ENCODE measurements at regions not wholly inside any gene's neighbourhood (a gene's known extent, or its start where the extent isn't known, plus 50 kb on each side); places are given as distances from the start of the nearest gene placed in this dataset.

DNA sequence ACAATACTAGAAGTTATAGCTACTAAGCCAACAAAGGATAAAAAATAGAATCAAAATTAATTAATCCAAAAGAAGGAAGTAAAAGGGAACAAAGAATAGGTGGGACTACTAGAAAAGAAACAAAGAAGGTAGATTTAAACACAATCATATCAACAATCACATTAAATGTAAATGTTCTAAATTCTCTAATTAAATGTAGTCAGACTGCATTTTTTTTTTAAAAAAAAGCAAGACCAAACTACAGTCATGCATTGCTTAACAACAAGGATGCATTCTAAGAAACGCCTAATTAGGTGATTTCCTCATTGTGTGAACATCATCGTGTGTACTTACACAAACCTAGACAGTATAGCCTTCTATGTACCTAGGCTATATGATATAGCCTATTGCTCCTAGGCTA is 59.7 kb upstream of the ADAM23 start:
- H3K27ac ChIP-seq (ENCODE audit: low read depth) = no peak overlapping the region
- no peaks in the 10 kb centered on the region for H3K27me3 Mint-ChIP-seq (ENCODE audit: insufficient read depth, low read depth, poor library complexity)
- no peaks in the 10 kb centered on the region for H4K20me1 ChIP-seq (replicated peaks; ENCODE audit: insufficient read depth)
- no peak overlapping the region for H3K4me2 ChIP-seq
- no peak overlapping the region for H3K4me3 ChIP-seq
- no peak overlapping the region for H3K4me3 Mint-ChIP-seq
- no peaks in the 10 kb centered on the region for H3K36me3 ChIP-seq (ENCODE audit: insufficient read depth)
- H3K27ac Mint-ChIP-seq = no peak overlapping the region
- H3K9me3 Mint-ChIP-seq = no peaks in the 10 kb centered on the region; the same call in 2 of the 3 replicates
- TF ChIP-seq, protein P1, sequence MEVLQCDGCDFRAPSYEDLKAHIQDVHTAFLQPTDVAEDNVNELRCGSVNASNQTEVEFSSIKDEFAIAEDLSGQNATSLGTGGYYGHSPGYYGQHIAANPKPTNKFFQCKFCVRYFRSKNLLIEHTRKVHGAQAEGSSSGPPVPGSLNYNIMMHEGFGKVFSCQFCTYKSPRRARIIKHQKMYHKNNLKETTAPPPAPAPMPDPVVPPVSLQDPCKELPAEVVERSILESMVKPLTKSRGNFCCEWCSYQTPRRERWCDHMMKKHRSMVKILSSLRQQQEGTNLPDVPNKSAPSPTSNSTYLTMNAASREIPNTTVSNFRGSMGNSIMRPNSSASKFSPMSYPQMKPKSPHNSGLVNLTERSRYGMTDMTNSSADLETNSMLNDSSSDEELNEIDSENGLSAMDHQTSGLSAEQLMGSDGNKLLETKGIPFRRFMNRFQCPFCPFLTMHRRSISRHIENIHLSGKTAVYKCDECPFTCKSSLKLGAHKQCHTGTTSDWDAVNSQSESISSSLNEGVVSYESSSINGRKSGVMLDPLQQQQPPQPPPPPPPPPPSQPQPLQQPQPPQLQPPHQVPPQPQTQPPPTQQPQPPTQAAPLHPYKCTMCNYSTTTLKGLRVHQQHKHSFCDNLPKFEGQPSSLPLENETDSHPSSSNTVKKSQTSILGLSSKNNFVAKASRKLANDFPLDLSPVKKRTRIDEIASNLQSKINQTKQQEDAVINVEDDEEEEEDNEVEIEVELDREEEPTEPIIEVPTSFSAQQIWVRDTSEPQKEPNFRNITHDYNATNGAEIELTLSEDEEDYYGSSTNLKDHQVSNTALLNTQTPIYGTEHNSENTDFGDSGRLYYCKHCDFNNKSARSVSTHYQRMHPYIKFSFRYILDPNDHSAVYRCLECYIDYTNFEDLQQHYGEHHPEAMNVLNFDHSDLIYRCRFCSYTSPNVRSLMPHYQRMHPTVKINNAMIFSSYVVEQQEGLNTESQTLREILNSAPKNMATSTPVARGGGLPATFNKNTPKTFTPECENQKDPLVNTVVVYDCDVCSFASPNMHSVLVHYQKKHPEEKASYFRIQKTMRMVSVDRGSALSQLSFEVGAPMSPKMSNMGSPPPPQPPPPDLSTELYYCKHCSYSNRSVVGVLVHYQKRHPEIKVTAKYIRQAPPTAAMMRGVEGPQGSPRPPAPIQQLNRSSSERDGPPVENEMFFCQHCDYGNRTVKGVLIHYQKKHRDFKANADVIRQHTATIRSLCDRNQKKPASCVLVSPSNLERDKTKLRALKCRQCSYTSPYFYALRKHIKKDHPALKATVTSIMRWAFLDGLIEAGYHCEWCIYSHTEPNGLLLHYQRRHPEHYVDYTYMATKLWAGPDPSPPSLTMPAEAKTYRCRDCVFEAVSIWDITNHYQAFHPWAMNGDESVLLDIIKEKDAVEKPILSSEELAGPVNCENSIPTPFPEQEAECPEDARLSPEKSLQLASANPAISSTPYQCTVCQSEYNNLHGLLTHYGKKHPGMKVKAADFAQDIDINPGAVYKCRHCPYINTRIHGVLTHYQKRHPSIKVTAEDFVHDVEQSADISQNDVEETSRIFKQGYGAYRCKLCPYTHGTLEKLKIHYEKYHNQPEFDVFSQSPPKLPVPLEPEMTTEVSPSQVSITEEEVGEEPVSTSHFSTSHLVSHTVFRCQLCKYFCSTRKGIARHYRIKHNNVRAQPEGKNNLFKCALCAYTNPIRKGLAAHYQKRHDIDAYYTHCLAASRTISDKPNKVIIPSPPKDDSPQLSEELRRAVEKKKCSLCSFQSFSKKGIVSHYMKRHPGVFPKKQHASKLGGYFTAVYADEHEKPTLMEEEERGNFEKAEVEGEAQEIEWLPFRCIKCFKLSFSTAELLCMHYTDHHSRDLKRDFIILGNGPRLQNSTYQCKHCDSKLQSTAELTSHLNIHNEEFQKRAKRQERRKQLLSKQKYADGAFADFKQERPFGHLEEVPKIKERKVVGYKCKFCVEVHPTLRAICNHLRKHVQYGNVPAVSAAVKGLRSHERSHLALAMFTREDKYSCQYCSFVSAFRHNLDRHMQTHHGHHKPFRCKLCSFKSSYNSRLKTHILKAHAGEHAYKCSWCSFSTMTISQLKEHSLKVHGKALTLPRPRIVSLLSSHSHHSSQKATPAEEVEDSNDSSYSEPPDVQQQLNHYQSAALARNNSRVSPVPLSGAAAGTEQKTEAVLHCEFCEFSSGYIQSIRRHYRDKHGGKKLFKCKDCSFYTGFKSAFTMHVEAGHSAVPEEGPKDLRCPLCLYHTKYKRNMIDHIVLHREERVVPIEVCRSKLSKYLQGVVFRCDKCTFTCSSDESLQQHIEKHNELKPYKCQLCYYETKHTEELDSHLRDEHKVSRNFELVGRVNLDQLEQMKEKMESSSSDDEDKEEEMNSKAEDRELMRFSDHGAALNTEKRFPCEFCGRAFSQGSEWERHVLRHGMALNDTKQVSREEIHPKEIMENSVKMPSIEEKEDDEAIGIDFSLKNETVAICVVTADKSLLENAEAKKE (CRISPR knock-in tag; IDR thresholded peaks at IDR 0.05) = no peak
- TF ChIP-seq JUNB (IDR thresholded peaks at IDR 0.05; ENCODE audit: unreplicated experiment) (no peak), EZH2phosphoT487 (IDR thresholded peaks at IDR 0.05; ENCODE audit: unreplicated experiment) (no peak), ZNF114 (CRISPR knock-in tag; IDR thresholded peaks at IDR 0.05) (no peak), STAT1 (IDR thresholded peaks at IDR 0.05; ENCODE audit: unreplicated experiment) (no peak), NANOG (IDR thresholded peaks at IDR 0.05; ENCODE audit: borderline replicate concordance) (no peak), EZH2 (IDR thresholded peaks at IDR 0.05; ENCODE audit: low read depth, unreplicated experiment) (no peak), POLR2AphosphoS5 (IDR thresholded peaks at IDR 0.05; ENCODE audit: low read depth) (no peak), ZNF331 (CRISPR knock-in tag; IDR thresholded peaks at IDR 0.05; ENCODE audit: low read depth) (no peak), CREB1 (CRISPR knock-in tag; IDR thresholded peaks at IDR 0.05; ENCODE audit: low read depth) (no peak)
- TF ChIP-seq, protein P2, sequence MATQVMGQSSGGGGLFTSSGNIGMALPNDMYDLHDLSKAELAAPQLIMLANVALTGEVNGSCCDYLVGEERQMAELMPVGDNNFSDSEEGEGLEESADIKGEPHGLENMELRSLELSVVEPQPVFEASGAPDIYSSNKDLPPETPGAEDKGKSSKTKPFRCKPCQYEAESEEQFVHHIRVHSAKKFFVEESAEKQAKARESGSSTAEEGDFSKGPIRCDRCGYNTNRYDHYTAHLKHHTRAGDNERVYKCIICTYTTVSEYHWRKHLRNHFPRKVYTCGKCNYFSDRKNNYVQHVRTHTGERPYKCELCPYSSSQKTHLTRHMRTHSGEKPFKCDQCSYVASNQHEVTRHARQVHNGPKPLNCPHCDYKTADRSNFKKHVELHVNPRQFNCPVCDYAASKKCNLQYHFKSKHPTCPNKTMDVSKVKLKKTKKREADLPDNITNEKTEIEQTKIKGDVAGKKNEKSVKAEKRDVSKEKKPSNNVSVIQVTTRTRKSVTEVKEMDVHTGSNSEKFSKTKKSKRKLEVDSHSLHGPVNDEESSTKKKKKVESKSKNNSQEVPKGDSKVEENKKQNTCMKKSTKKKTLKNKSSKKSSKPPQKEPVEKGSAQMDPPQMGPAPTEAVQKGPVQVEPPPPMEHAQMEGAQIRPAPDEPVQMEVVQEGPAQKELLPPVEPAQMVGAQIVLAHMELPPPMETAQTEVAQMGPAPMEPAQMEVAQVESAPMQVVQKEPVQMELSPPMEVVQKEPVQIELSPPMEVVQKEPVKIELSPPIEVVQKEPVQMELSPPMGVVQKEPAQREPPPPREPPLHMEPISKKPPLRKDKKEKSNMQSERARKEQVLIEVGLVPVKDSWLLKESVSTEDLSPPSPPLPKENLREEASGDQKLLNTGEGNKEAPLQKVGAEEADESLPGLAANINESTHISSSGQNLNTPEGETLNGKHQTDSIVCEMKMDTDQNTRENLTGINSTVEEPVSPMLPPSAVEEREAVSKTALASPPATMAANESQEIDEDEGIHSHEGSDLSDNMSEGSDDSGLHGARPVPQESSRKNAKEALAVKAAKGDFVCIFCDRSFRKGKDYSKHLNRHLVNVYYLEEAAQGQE (IDR thresholded peaks at IDR 0.05; ENCODE audit: unreplicated experiment) = no peak
- TF ChIP-seq, protein P3, sequence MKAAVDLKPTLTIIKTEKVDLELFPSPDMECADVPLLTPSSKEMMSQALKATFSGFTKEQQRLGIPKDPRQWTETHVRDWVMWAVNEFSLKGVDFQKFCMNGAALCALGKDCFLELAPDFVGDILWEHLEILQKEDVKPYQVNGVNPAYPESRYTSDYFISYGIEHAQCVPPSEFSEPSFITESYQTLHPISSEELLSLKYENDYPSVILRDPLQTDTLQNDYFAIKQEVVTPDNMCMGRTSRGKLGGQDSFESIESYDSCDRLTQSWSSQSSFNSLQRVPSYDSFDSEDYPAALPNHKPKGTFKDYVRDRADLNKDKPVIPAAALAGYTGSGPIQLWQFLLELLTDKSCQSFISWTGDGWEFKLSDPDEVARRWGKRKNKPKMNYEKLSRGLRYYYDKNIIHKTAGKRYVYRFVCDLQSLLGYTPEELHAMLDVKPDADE (IDR thresholded peaks at IDR 0.05) = no peak
- TF ChIP-seq, protein P4, sequence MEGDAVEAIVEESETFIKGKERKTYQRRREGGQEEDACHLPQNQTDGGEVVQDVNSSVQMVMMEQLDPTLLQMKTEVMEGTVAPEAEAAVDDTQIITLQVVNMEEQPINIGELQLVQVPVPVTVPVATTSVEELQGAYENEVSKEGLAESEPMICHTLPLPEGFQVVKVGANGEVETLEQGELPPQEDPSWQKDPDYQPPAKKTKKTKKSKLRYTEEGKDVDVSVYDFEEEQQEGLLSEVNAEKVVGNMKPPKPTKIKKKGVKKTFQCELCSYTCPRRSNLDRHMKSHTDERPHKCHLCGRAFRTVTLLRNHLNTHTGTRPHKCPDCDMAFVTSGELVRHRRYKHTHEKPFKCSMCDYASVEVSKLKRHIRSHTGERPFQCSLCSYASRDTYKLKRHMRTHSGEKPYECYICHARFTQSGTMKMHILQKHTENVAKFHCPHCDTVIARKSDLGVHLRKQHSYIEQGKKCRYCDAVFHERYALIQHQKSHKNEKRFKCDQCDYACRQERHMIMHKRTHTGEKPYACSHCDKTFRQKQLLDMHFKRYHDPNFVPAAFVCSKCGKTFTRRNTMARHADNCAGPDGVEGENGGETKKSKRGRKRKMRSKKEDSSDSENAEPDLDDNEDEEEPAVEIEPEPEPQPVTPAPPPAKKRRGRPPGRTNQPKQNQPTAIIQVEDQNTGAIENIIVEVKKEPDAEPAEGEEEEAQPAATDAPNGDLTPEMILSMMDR (conservative IDR thresholded peaks at IDR 0.05; ENCODE audit: low read depth in 2 of 2) = no peak
- no peak for ATAC-seq
- no peaks in the 10 kb centered on the region for H3K79me2 ChIP-seq (replicated peaks; ENCODE audit: insufficient read depth)
- H3K4me1 Mint-ChIP-seq = no peaks in the 10 kb centered on the region
- H3F3A ChIP-seq (replicated peaks; ENCODE audit: low read depth) = no peaks in the 10 kb centered on the region
- H3K27me3 ChIP-seq (ENCODE audit: insufficient read depth) = no peaks in the 10 kb centered on the region
- H3K9me2 ChIP-seq (ENCODE audit: insufficient read depth) = no peaks in the 10 kb centered on the region
- H2AFZ ChIP-seq = no peak overlapping the region
- no peaks in the 10 kb centered on the region for H3K4me1 ChIP-seq (ENCODE audit: insufficient read depth)
- DNase-seq (ENCODE audit: low spot score) = no peak
- H3K36me3 Mint-ChIP-seq (ENCODE audit: low read depth) = no peaks in the 10 kb centered on the region

All from GM23338 (cell line).